IMR-90 (cell line): ENCODE measurements at regions not wholly inside any gene's neighbourhood (a gene's known extent, or its start where the extent isn't known, plus 50 kb on each side); places are given as distances from the start of the nearest gene placed in this dataset.

Experiments
- ATAC-seq: fragments of 200-7000 bp; cut with Tn5 transposase; 2 replicates; pipeline ENCODE4 v1.9.1; 2020; ENCODE audit warnings: low read depth, mild to moderate bottlenecking, moderate library complexity
- BruUV-seq: library from RNA; stranded (reverse); fragments of 400-500 nt; replicated peaks from 2 replicates; lab custom pipeline; 2021; lab: Mats Ljungman, UMichigan
- CTCF ChIA-PET: fragments of 300-600 bp; formaldehyde crosslinking; extraction: SDS; loops from one replicate; lab custom pipeline; 2021; ENCODE audit warnings: antibody characterized with exemption; lab: Yijun Ruan, JAX
- POLR2A ChIA-PET: fragments of 300-600 bp; sonication (Branson Sonifier 250); formaldehyde crosslinking; loops from one replicate; lab custom pipeline; 2022; ENCODE audit warnings: antibody characterized with exemption; ENCODE audit not compliant: unreplicated experiment; lab: Charles Lee
- DNase-seq: peaks from one replicate; pipeline ENCODE4 v3.0.0; 2013
- H2AFZ ChIP-seq: replicated peaks from 2 replicates; pipeline ENCODE3; 2013; ENCODE audit warnings: low read length, mild to moderate bottlenecking; ENCODE audit not compliant: poor library complexity
- H2AK5ac ChIP-seq: 2 replicates; pipeline ENCODE4 v1.6.1; 2013; ENCODE audit warnings: low read depth, low read length, inconsistent platforms
- H2AK9ac ChIP-seq: replicated peaks from 2 replicates; pipeline ENCODE3; 2013; ENCODE audit warnings: mild to moderate bottlenecking, low read depth, low read length, moderate library complexity; ENCODE audit not compliant: poor library complexity
- H2BK120ac ChIP-seq: 2 replicates; pipeline ENCODE4 v1.6.1; 2013; ENCODE audit warnings: low read depth, low read length, inconsistent platforms
- H2BK15ac ChIP-seq: 3 replicates; pipeline ENCODE4 v1.6.1; 2013; ENCODE audit warnings: low read depth, low read length, inconsistent platforms
- H2BK20ac ChIP-seq: 2 replicates; pipeline ENCODE4 v1.6.1; 2013; ENCODE audit warnings: low read depth, mild to moderate bottlenecking, inconsistent platforms, low read length, moderate library complexity
- H2BK5ac ChIP-seq: 2 replicates; pipeline ENCODE4 v1.6.1; 2013; ENCODE audit warnings: mild to moderate bottlenecking, low read depth, low read length, inconsistent platforms; ENCODE audit not compliant: poor library complexity, severe bottlenecking
- H3K14ac ChIP-seq: replicated peaks from 2 replicates; pipeline ENCODE4 v1.6.1; 2013; ENCODE audit warnings: low read depth, low read length, inconsistent platforms
- H3K18ac ChIP-seq: 2 replicates; pipeline ENCODE4 v1.6.1; 2013; ENCODE audit warnings: low read depth, low read length, control low read depth
- H3K23ac ChIP-seq: 2 replicates; pipeline ENCODE4 v1.6.1; 2013; ENCODE audit warnings: low read depth, low read length, inconsistent platforms
- H3K27ac ChIP-seq: 2 replicates; pipeline ENCODE4 v1.5.1; 2013; ENCODE audit warnings: mild to moderate bottlenecking, control low read depth, low read length; ENCODE audit not compliant: insufficient read depth
- H3K27me3 ChIP-seq: 2 replicates; pipeline ENCODE4 v1.6.1; 2013; ENCODE audit warnings: low read length; ENCODE audit not compliant: control insufficient read depth, insufficient read depth
- H3K36me3 ChIP-seq: 2 replicates; pipeline ENCODE4 v1.6.1; 2013; ENCODE audit warnings: low read length, mixed read lengths; ENCODE audit not compliant: control insufficient read depth, insufficient read depth
- H3K4ac ChIP-seq: 2 replicates; pipeline ENCODE4 v1.6.1; 2013; ENCODE audit warnings: low read depth, low read length, inconsistent platforms
- H3K4me1 ChIP-seq: 2 replicates; pipeline ENCODE4 v1.6.1; 2013; ENCODE audit warnings: low read length, mixed read lengths; ENCODE audit not compliant: control insufficient read depth, insufficient read depth
- H3K4me2 ChIP-seq: 2 replicates; pipeline ENCODE4 v1.6.1; 2013; ENCODE audit warnings: low read depth, mild to moderate bottlenecking, control low read depth, low read length, moderate library complexity
- H3K4me3 ChIP-seq: 2 replicates; pipeline ENCODE4 v1.5.1; 2013; ENCODE audit warnings: low read depth, mild to moderate bottlenecking, control low read depth, low read length, moderate library complexity; ENCODE audit not compliant: insufficient read depth
- H3K56ac ChIP-seq: 2 replicates; pipeline ENCODE4 v1.6.1; 2013; ENCODE audit warnings: low read length, inconsistent platforms; ENCODE audit not compliant: insufficient read depth; ENCODE audit errors: extremely low read depth
- H3K79me1 ChIP-seq, 2 experiments: 2 replicates each; pipeline ENCODE4 v1.6.1; 2013; ENCODE audit warnings: low read length in 2 of 2, inconsistent platforms in 1 of 2, low read depth in 1 of 2
- H3K9ac ChIP-seq: 2 replicates; pipeline ENCODE4 v1.6.1; 2013; ENCODE audit warnings: low read depth, low read length, control low read depth
- H3K9me1 ChIP-seq: 2 replicates; pipeline ENCODE4 v1.6.1; 2013; ENCODE audit warnings: low read length, inconsistent platforms; ENCODE audit not compliant: insufficient read depth
- H3K9me3 ChIP-seq: 2 replicates; pipeline ENCODE4 v1.6.1; 2013; ENCODE audit warnings: low read length; ENCODE audit not compliant: control insufficient read depth, insufficient read depth
- H4K20me1 ChIP-seq: 2 replicates; pipeline ENCODE4 v1.6.1; 2013; ENCODE audit warnings: low read length, inconsistent platforms; ENCODE audit not compliant: insufficient read depth
- H4K5ac ChIP-seq: 2 replicates; pipeline ENCODE4 v1.6.1; 2013; ENCODE audit warnings: mild to moderate bottlenecking, low read depth, low read length, control low read depth
- H4K8ac ChIP-seq, 2 experiments: 2 replicates each; pipeline ENCODE4 v1.6.1; 2013; ENCODE audit warnings: low read depth in 2 of 2, low read length in 2 of 2, control low read depth in 1 of 2, inconsistent platforms in 1 of 2
- H4K91ac ChIP-seq: 2 replicates; pipeline ENCODE4 v1.6.1; 2013; ENCODE audit warnings: low read depth, low read length, inconsistent platforms; ENCODE audit not compliant: insufficient read depth
- RCOR1 ChIP-seq: IDR thresholded peaks from 2 replicates; pipeline ENCODE4 v1.6.1; 2012; ENCODE audit warnings: mild to moderate bottlenecking, low read length, improper control_type of control experiment; ENCODE audit not compliant: insufficient replicate concordance
- RFX5 ChIP-seq: IDR thresholded peaks from 2 replicates; pipeline ENCODE4 v1.8.0; 2012; ENCODE audit warnings: low read depth, mild to moderate bottlenecking, low read length, moderate library complexity
- WGBS, 2 experiments: methylation state at CpG; one replicate each; pipeline versions ENCODE4 v1.1.5 to v1.1.7; 2013; ENCODE audit warnings: missing lambda C conversion rate in 2 of 2; ENCODE audit not compliant: insufficient read length in 1 of 2; ENCODE audit errors: extremely low coverage in 2 of 2; 5-methylcytosine and 5-hydroxymethylcytosine counted together
- dilution Hi-C: fragments of 300-500 bp; cut with HindIII; formaldehyde crosslinking; loops from one replicate; pipeline ENCODE4 v1.14.3; 2018; ENCODE audit warnings: low sequenced_read_pairs; ENCODE audit not compliant: unreplicated experiment
- in situ Hi-C: fragments of 300-500 bp; cut with MboI; formaldehyde crosslinking; loops from 3 replicates; pipeline ENCODE4 v1.14.3; 2019; ENCODE audit warnings: low sequenced_read_pairs, inconsistent platforms, mixed read lengths
- intact Hi-C: fragments of 100-400 bp; cut with micrococcal nuclease; formaldehyde crosslinking; loops from 2 replicates; pipeline ENCODE4 v1.10.0; 2022
- TF ChIP-seq, protein P1 (sequence below): fragments of 150-350 bp; IDR thresholded peaks from 2 replicates; pipeline ENCODE4 v1.6.1; 2017; ENCODE audit warnings: mild to moderate bottlenecking, antibody characterized with exemption, low read length, low read depth

DNA sequence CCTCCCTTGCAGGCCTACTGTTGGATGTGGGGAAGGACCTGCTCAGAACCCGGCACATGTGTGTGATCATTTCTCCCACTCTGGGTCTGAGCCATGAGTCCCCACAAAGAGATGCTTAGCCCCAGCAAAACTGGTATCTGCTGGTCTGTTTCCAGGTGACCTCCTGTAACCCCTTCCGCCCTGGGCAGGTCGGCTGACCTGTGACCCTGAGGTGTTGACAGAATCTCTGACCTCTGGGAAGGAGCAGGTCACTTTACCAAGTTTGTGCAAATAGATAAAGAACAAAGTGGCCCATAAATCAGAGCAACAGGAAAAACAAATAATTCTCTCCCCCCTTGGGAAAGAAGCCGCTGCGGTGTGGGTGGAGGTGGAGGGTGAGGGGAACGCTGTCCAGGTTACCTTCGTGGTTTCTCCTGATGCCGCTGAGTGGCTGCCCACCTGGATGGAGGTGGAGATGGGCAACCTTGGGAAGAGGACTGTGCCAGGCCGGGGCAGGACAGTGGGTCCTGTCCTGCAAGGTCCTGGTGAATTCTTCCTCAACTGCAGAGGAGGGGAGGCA lies 174.0 kb upstream of the MYCN start:
- POLR2A ChIA-PET = no interaction called here
- H3K9me3 ChIP-seq = peaks cover 32% of the 10 kb centered on the region
- H2BK15ac ChIP-seq = no peak overlapping the region
- no peak overlapping the region for H2BK120ac ChIP-seq
- dilution Hi-C loops (no loop called here), intact Hi-C loops (no loop called here), in situ Hi-C loops (no loop called here)
- no peak overlapping the region for H3K9ac ChIP-seq
- H4K5ac ChIP-seq = no peak overlapping the region
- H2AFZ ChIP-seq = no peak overlapping the region
- TF ChIP-seq RCOR1 (no peak), RFX5 (no peak)
- TF ChIP-seq, protein P1, sequence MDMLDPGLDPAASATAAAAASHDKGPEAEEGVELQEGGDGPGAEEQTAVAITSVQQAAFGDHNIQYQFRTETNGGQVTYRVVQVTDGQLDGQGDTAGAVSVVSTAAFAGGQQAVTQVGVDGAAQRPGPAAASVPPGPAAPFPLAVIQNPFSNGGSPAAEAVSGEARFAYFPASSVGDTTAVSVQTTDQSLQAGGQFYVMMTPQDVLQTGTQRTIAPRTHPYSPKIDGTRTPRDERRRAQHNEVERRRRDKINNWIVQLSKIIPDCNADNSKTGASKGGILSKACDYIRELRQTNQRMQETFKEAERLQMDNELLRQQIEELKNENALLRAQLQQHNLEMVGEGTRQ = no peak
- H2AK9ac ChIP-seq = no peak overlapping the region
- H3K9me1 ChIP-seq = no peaks in the 10 kb centered on the region
- CTCF ChIA-PET = no interaction called here
- no peaks in the 10 kb centered on the region for H3K36me3 ChIP-seq
- no peak overlapping the region for H3K4me3 ChIP-seq
- no peaks in the 10 kb centered on the region for H3K27me3 ChIP-seq
- no peak overlapping the region for H3K56ac ChIP-seq
- H3K23ac ChIP-seq = no peak overlapping the region
- H3K4me2 ChIP-seq = no peak overlapping the region
- H2BK20ac ChIP-seq = no peak overlapping the region
- no peak overlapping the region for H2BK5ac ChIP-seq
- no peak overlapping the region for H3K14ac ChIP-seq
- H4K20me1 ChIP-seq = no peaks in the 10 kb centered on the region
- no peak overlapping the region for H3K4ac ChIP-seq
- H3K18ac ChIP-seq = no peak overlapping the region
- H3K4me1 ChIP-seq = no peaks in the 10 kb centered on the region
- no peak overlapping the region for H3K27ac ChIP-seq
- no TSS peak for BruUV-seq
- DNase-seq (no peak), ATAC-seq (no peak)
- no peaks in the 10 kb centered on the region for H3K79me1 ChIP-seq
- no peak overlapping the region for H4K8ac ChIP-seq
- no CpG with 5 or more reads among the region's 9 CpGs for WGBS, 2 experiments
- H4K91ac ChIP-seq = no peak overlapping the region
- H2AK5ac ChIP-seq = no peak overlapping the region
